Muscle of back (tissue), 3 donors: ENCODE measurements at regions not wholly inside any gene's neighbourhood (a gene's known extent, or its start where the extent isn't known, plus 50 kb on each side); places are given as distances from the start of the nearest gene placed in this dataset.
"Not testable (repeated sequence)": the region's sequence is repeated elsewhere in the genome, so short reads cannot be mapped to it uniquely, and the experiment has no call there.

ENCODE experiments used
- DNase-seq, 3 donors: peaks; one replicate each; pipeline versions ENCODE4 v3.0.0 to v3.0.0-alpha.2; 2013

DNA sequence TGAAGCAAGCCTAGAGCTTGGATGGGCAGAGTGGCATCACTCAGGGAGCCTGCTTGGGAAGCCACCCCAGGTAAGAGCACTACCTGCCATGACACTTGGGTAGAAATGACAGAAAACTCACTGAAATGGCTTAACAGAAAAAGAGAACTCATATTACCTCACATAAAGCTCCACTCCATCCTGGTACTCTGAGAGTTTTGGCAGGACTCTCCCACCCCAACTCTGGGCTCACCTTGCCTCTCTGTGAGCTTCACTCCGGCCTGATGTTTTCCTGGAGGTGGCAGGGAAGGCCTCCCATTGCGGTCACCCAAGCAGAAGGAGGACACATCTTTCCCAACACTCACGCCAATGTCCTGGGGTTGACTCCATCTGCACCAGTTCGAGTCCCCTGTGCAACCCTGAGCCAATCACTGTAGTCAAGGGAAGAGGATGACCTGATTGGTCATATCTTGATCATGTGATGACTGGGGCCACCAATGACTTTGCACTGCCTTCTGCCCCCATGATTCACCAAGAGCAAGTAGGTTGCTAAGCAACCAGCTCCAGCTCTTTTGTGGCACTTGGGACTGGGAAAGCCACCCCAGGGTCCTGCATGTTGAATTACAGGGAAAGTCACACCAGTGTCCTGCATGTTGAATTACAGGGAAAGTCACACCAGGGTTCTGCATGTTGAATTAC is 446.1 kb upstream of the SULF2 start:
- no peak for DNase-seq

- no peak for DNase-seq
Observed at GRCh38 chr20:48230216-48230615, 444.9 kb upstream of the SULF2 start.

- no peak for DNase-seq
Observed at GRCh38 chr20:48227381-48227780, 442.1 kb upstream of the SULF2 start.

DNA sequence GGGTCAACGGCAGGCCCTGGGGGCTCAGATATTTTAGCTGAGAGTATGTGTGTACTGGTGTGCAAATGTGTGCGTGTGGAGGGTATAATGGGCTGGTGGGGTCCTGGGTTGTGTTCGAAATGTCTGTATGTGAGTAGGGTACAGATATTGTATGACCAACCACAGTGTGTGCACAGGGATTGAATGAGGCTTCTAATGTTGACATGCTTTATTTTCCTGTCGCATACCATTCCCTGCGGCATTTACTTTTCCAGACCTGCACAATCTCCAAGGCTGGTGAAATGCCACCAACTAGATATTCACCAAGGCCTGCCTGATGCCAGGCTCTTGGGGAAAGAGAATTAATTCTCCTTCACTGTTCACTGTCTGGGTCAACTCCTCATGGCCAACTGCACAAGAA is 441.4 kb upstream of the SULF2 start:
- DNase-seq = no peak

- no peak for DNase-seq
Observed at GRCh38 chr20:48224533-48225050, 439.3 kb upstream of the SULF2 start.

DNA sequence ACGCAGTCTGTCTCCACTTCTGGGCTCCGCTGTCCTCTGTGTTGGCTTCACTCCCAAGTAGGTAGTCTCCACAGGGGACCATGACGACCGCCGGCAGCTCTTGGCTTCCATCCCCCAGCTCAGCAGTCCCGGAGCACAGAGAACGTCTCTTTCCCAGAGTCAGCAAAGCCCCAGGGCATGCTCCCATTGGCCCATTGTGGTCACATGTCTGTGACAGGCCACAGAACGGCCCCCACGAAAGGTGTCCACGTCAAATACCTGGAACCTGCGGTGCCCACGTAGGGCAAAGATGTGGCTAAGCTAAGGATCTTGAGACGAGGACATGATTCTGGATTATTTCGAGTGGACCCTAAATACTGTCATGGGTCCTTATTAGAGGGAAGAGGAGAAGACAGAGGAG is 438.4 kb upstream of the SULF2 start:
- no peak for DNase-seq

- DNase-seq = no peak
Observed at GRCh38 chr20:48222595-48223180, 437.4 kb upstream of the SULF2 start.

DNA sequence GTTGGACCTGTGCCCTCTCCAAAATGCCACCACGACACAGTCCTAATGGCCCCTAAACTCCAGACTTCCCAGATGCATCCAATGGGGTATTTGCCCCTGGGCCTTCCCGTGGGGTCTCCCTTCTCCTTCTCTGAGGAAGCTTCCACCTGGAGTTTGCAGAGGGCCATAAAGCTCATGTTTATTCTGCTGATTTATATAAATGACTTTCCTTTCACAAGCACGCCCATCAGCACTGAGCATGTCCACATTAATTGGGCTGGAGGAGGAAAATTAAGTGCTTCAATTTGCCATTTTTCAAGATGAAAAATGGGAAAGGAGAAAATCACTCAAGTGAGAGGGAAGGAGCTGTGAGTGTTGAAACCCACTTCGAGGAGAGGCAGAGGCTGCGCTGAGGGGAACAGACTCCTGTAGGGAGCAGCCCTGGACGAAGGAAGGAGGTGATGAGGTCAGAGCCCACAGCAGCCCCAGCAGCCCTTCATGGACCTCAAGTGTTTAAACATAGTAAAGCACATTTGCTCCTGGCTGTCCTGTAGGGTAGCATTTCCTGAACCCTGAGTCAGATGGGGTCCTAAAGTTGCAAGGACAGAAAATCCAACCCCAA is 434.9 kb upstream of the SULF2 start:
- DNase-seq = no peak

- no peak for DNase-seq
Observed at GRCh38 chr20:48219306-48219705, 434.0 kb upstream of the SULF2 start.

DNA sequence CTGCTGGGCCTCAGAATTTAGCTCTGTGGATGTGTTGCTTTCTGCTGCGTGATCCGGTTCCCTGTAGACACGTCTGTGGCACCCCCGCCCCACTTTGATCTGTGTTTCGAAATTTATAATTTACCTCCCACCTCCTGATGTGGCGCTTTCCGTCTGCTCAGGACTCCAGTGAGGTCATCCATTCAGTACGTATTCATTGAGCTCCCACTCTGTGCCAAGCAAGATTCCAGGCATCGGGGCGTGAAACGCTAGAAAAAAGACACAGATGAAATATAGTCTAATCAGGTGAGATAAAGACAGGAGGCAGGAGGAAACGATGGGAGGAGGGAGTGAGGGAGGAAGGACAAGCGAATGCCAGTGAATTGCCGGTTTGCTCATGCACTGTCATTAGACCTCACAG is 431.9 kb upstream of the SULF2 start:
- DNase-seq = no peak

GRCh38 chr20:48215536-48215935 is 430.3 kb upstream of the SULF2 start:
- no peak for DNase-seq

DNA sequence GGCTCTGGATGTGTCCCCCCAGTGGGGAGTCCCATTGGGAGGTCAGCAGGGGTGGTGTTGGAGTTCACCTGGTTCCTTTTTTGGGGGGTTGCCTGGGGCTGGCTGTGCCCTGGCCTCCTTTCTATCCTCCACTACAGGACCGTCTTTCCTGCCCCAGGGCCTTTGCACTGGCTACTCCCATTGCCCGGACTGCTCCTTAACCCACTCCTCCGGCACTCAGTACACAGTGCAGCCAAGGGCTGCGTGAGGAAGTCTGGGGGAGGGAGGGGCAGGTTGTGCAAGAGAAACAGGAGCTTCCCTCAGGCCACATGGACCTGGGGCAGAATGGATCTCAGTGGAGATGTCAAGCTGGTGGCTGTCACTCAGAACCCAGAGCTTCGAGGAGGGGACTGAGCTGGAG is 429.3 kb upstream of the SULF2 start:
- DNase-seq = no peak

GRCh38 chr20:48213635-48214034 is 428.4 kb upstream of the SULF2 start:
- DNase-seq = not testable (repeated sequence)

DNA sequence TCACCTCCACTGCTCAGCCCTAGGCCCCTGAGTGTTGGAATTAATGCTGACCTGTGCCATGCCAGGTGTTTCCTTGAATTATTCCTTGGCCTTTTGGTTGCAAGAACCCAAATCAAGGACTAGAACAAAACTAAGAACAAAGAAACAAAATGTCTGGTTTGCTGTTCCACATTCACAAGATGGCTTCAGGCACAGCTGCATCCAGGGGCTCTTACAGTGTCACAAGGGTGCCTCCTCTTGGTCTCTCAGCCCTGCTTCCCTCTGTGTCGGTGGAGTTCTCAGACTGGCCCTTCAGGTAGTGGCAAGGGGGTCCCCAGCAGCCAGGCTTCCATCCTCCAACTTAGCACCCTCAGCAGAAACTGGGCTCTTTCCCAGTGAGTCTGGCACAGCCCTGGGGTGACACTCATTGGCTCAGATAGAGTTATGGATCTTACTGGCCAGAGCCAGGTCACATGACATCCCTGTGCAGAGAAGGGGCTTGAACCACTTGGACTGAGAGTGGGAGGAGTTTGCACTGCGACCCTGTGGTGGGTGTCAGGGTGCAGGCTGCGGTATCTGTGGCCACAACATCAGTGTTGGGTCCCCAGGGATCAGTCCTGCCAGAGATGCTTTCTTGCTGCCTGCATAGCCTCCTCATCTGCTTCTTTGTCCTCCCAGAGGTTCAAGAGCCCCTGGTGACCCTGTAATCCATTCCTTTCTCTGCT is 427.7 kb upstream of the SULF2 start:
- DNase-seq = no peak

DNA sequence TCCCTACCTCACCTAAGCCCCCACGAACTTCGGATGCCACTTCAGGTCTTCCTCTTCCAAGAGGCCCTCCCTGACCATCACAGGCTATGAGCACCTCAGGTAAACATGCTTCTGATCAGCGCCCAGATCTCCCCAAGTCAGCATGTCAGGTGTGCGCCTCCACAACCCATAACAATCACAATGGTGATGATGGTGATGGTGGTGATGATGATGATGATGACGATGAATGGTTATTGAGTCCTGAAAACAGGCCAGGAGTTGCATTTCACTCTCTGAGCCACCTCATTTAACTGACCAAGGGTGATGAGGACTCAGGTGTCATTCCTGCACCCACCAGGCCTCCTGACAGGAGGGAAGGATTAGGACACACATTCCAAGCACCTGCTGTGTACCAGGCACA is 426.6 kb upstream of the SULF2 start:
- no peak for DNase-seq

- no peak for DNase-seq
Observed at GRCh38 chr20:48211238-48211637, 426.0 kb upstream of the SULF2 start.

DNA sequence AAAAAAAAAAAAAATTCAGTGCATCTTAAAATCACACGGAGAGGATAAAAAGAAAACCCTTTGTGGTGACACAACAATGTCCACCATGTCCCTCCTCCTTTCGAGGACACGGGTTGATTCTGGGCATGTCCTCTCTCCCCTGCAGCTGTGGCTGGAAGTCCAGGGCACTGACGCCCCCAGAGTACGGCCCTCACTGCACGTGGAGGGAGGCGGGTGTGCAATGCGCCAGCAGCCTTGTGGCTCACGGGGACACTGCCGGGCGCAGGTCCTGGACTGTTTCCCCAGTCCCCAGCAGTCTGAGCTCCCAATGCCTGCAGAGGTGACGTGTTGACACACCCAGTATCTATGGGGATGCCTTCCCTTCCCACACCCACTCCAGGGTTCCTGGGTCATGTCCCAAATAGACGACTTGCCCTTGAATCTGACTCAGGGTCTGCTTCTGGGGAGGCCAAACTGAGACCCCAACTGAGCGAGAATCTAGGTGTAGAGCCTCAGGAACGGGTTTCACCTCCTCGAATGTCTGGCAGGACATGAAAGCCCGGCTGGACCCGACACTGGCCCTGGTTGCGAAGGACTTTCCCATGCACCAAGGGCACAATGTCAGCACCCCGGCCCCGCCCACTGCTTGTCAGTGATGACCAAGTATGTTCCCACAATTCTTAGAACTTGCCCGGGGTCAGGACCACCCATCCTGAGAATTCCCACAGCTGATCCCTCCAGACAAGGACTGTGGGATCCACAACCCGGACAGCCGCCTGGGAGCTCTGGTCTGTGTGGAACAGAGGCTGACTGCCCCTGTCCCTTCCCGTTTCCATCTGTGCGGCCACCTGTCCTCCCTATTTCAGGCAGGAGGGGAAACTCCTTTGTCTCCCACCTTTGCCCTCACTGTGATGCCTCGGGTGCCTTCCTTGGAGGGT is 425.1 kb upstream of the SULF2 start:
- DNase-seq = no peak

DNA sequence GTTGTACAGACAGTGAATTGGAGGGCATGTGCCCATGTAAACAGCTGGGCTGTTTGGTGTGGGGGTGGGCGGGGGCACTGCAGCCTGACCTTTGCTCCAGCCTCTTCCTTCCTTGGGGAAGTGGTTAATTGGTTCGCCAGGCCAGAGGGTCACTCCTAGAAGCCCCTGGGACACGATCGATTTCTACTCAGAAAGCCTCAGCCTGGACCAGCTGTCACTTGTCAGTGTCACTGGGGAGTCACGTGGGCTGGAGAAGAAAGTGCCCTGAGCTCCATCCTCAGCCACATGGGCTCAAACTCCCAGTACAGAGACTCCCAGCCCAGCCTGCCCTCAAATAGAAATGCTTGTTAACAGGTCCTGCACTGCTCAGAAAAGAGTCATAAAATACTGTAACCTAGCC is 423.8 kb upstream of the SULF2 start:
- DNase-seq = no peak

GRCh38 chr20:48208176-48208575 is 422.9 kb upstream of the SULF2 start:
- no peak for DNase-seq

GRCh38 chr20:48207505-48207904 is 422.2 kb upstream of the SULF2 start:
- no peak for DNase-seq

- no peak for DNase-seq
Observed at GRCh38 chr20:48205786-48206185, 420.5 kb upstream of the SULF2 start.
